Bronchial epithelial cell (primary cell): ENCODE measurements at regions not wholly inside any gene's neighbourhood (a gene's known extent, or its start where the extent isn't known, plus 50 kb on each side); places are given as distances from the start of the nearest gene placed in this dataset.

Experiments used
- DNase-seq: peaks from one replicate; pipeline ENCODE4 v3.0.0-alpha.2; 2010; ENCODE audit warnings: low read depth
- FAIRE-seq: peaks from 2 replicates; lab custom pipeline; 2011; peaks lifted over from hg19 to GRCh38; lab: Jason Lieb, UNC
- H3K27me3 ChIP-seq: 2 replicates; pipeline ENCODE4 v1.5.1; 2011; ENCODE audit warnings: low read length; ENCODE audit not compliant: control insufficient read depth, insufficient read depth
- H3K36me3 ChIP-seq: 2 replicates; pipeline ENCODE4 v1.5.1; 2011; ENCODE audit warnings: low read length; ENCODE audit not compliant: control insufficient read depth, insufficient read depth
- H3K4me3 ChIP-seq: 2 replicates; pipeline ENCODE4 v1.5.1; 2011; ENCODE audit warnings: mild to moderate bottlenecking, low read depth, low read length, control low read depth
- CTCF ChIP-seq: IDR thresholded peaks from 2 replicates; pipeline ENCODE4 v1.5.1; 2011; ENCODE audit warnings: mild to moderate bottlenecking, moderate library complexity, low read length, control low read depth, inconsistent platforms; ENCODE audit not compliant: insufficient read depth, severe bottlenecking

DNA sequence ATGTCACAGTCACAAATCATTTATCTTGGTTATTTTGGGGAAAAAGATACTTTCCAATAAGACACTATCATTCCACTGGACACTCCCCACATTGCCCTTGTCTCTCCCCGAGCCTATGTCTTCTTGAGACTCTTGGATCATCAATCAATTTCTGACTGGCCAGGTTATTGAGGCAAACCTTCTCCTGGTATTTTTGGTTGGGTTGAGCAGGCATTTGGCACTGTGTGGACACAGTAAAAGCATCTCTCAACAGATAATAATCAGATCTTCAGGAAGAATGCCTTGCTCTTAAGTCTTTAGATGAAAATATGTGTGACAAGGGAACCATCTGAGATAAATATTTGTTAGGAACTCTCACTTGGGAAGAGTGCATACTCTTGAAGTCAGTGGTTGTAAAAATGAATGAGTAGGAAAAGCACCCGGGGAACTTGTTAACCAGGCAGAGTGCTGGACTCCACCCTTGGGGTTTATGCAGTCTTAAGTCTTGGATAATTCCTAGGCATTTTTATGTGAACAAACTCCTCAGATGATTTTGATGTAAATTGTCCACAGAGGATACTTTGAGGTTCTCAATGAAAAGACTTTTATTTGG, 223.8 kb upstream of the CLINT1 start:
- Histone ChIP-seq H3K4me3 (no peak overlapping the region), H3K27me3 (no peaks in the 10 kb centered on the region), H3K36me3 (no peaks in the 10 kb centered on the region)
- no peak for FAIRE-seq
- DNase-seq: no peak
- TF ChIP-seq CTCF: no peak

DNA sequence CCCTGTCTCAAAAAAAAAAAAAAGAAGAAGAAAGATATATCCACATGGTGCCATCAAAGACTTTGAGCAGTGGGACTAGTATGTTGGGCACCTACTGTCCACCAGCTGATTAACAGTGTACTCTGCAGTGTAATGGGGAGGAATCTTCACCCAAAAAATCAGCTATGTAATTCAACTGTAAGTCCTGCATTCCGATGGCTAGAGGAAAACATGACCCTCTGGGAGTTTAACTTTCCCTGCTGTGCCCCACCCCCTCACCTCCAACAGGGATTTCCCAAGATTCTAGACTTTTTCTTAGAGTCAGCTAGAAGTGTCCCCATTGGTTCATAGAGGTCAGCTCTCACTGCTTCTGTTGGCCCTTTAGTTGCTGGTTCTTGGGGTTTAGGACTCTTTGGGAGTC, 221.2 kb upstream of the CLINT1 start:
- FAIRE-seq (no peak), DNase-seq (no peak)
- TF ChIP-seq CTCF: no peak
- Histone ChIP-seq H3K36me3 (no peaks in the 10 kb centered on the region), H3K4me3 (no peak overlapping the region), H3K27me3 (no peaks in the 10 kb centered on the region)

- Histone ChIP-seq H3K36me3 (no peaks in the 10 kb centered on the region), H3K4me3 (no peak overlapping the region), H3K27me3 (no peaks in the 10 kb centered on the region)
- no peak for TF ChIP-seq CTCF
- DNase-seq: no peak
- FAIRE-seq: no peak
Measured at GRCh38 chr5:158079097-158079496, 220.2 kb upstream of the CLINT1 start.

DNA sequence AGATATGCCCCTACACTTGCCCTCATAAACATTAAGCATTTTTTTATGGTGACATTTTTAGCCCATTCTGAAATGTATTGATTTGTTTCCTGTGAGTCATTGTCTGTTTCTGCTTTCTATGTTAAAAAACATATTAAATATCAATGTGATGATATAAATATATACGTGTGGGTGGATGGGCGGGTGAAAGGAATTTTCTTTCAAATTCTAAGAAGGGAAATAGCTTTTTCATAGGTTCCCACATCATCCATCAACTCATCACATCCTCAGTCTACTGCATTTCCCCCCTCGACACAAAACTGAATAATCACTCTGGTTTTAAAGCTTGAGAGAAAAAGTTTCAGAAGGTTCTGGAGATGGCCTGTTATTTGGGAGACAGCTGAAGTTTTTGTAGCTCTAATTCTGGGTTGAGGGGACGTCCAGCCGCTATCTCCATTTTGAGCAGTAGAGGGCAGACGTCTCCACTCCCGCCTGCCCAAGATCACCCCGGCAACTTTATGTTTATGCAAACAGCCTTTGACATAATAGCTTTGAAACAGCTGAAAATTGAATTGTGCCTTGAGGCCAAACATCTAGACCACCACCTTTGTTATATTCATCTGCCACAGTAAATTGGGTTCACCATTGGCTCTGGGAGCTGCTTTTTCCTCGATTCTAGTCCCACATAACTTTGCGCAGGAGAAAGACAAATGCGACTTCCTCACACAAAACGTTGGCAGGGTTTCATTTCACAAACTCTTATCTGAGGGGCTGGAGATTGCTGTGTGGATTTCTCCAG, 216.2 kb upstream of the CLINT1 start:
- no peaks in the 10 kb centered on the region for H3K36me3 ChIP-seq
- peak; percentile 90 for TF ChIP-seq CTCF
- no peaks in the 10 kb centered on the region for H3K27me3 ChIP-seq
- no peak overlapping the region for H3K4me3 ChIP-seq
- FAIRE-seq: no peak
- peak; percentile 51 for DNase-seq

DNA sequence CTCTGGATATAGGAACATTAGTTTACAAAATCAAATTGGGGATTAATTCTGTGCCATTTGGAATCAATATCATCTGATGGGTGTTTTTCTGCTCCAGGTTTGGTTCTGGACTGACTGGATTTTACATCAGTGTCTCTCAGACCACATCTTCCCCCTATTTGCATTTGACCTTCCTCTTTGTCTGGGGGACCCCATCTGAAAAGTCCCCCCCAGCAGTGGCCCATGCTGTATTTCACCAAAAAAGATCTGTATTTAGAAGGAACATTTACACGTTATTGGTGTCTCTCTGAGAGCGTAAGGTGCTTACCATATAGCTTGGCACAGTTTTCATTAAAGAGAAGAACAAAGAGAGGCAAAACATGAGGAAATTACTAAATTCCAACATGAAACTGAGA, 215.6 kb upstream of the CLINT1 start:
- no peak for FAIRE-seq

More for the DNA sequence above, 215.6 kb upstream of the CLINT1 start:
- no peak for DNase-seq
- Histone ChIP-seq H3K27me3 (no peaks in the 10 kb centered on the region), H3K4me3 (no peak overlapping the region), H3K36me3 (no peaks in the 10 kb centered on the region)
- no peak for TF ChIP-seq CTCF
